BE2C (cell line): ENCODE measurements at regions not wholly inside any gene's neighbourhood (a gene's known extent, or its start where the extent isn't known, plus 50 kb on each side); places are given as distances from the start of the nearest gene placed in this dataset.

Source experiments
- DNase-seq: peaks from one replicate; pipeline ENCODE4 v3.0.0-alpha.2; 2020
- H3K27me3 ChIP-seq: fragments of 250-450 bp; sonication (Bioruptor Pico); 2 replicates; pipeline ENCODE4 v1.5.1; 2020; ENCODE audit warnings: mild to moderate bottlenecking
- H3K36me3 ChIP-seq: fragments of 250-450 bp; sonication (Bioruptor Pico); 2 replicates; pipeline ENCODE4 v1.5.1; 2020; ENCODE audit warnings: mild to moderate bottlenecking
- H3K4me1 ChIP-seq: fragments of 250-450 bp; sonication (Bioruptor Pico); 2 replicates; pipeline ENCODE4 v1.5.1; 2020
- H3K4me3 ChIP-seq: 2 replicates; pipeline ENCODE4 v1.5.1; 2011; ENCODE audit warnings: low read depth, low read length
- H3K9me3 ChIP-seq: fragments of 250-450 bp; sonication (Bioruptor Pico); 2 replicates; pipeline ENCODE4 v1.5.1; 2020
- CTCF ChIP-seq: IDR thresholded peaks from 2 replicates; pipeline ENCODE4 v1.5.1; 2012; ENCODE audit warnings: mild to moderate bottlenecking, low read depth, low read length

- DNase-seq, result no peak
- H3K9me3 ChIP-seq, result no peaks in the 10 kb centered on the region
- TF ChIP-seq CTCF, result no peak
Measured at GRCh38 chr14:29069228-29069627, 302.6 kb downstream of the FOXG1 start.

GRCh38 chr14:29075761-29076160, 309.2 kb downstream of the FOXG1 start:
- H3K27me3 ChIP-seq, result no peaks in the 10 kb centered on the region
- TF ChIP-seq CTCF, result no peak
- no peaks in the 10 kb centered on the region for H3K36me3 ChIP-seq

More at GRCh38 chr14:29069228-29069627, 302.6 kb downstream of the FOXG1 start:
- Histone ChIP-seq H3K4me3 (no peak overlapping the region), H3K27me3 (no peaks in the 10 kb centered on the region), H3K36me3 (no peaks in the 10 kb centered on the region), H3K4me1 (no peaks in the 10 kb centered on the region)

GRCh38 chr14:29077916-29078315, 311.3 kb downstream of the FOXG1 start:
- no peak for DNase-seq
- Histone ChIP-seq H3K4me3 (no peak overlapping the region), H3K27me3 (no peaks in the 10 kb centered on the region), H3K4me1 (no peaks in the 10 kb centered on the region), H3K9me3 (no peaks in the 10 kb centered on the region), H3K36me3 (no peaks in the 10 kb centered on the region)
- TF ChIP-seq CTCF, result no peak

More at GRCh38 chr14:29075761-29076160, 309.2 kb downstream of the FOXG1 start:
- no peak overlapping the region for H3K4me3 ChIP-seq
- H3K4me1 ChIP-seq, result no peaks in the 10 kb centered on the region
- H3K9me3 ChIP-seq, result no peaks in the 10 kb centered on the region
- no peak for DNase-seq

GRCh38 chr14:29078810-29079522, 312.4 kb downstream of the FOXG1 start:
- Histone ChIP-seq H3K4me3 (no peak overlapping the region), H3K36me3 (no peaks in the 10 kb centered on the region), H3K27me3 (no peaks in the 10 kb centered on the region), H3K9me3 (no peaks in the 10 kb centered on the region), H3K4me1 (no peaks in the 10 kb centered on the region)
- no peak for TF ChIP-seq CTCF
- DNase-seq, result no peak

GRCh38 chr14:29085546-29085945, 319.0 kb downstream of the FOXG1 start:
- no peak for DNase-seq
- peak; percentile 8; the same call in 1 of the 2 replicates for TF ChIP-seq CTCF
- no peak overlapping the region for H3K4me3 ChIP-seq
- H3K4me1 ChIP-seq, result no peaks in the 10 kb centered on the region
- no peaks in the 10 kb centered on the region for H3K27me3 ChIP-seq
- no peaks in the 10 kb centered on the region for H3K36me3 ChIP-seq
- no peaks in the 10 kb centered on the region for H3K9me3 ChIP-seq

- no peaks in the 10 kb centered on the region for H3K9me3 ChIP-seq
Measured at GRCh38 chr14:29089849-29090248, 323.3 kb downstream of the FOXG1 start.

More at GRCh38 chr14:29089849-29090248, 323.3 kb downstream of the FOXG1 start:
- H3K4me1 ChIP-seq, result no peaks in the 10 kb centered on the region
- H3K36me3 ChIP-seq, result no peaks in the 10 kb centered on the region
- no peak for DNase-seq
- no peak overlapping the region for H3K4me3 ChIP-seq
- H3K27me3 ChIP-seq, result no peaks in the 10 kb centered on the region
- no peak for TF ChIP-seq CTCF
